NCI-H1694 (cell line): ENCODE measurements at regions not wholly inside any gene's neighbourhood (a gene's known extent, or its start where the extent isn't known, plus 50 kb on each side); places are given as distances from the start of the nearest gene placed in this dataset.
"Not testable (repeated sequence)": the region's sequence is repeated elsewhere in the genome, so short reads cannot be mapped to it uniquely, and the experiment has no call there.

Source experiments
- DNase-seq: peaks from one replicate; lab custom pipeline; 2025; lab: John Stamatoyannopoulos, UW

DNA sequence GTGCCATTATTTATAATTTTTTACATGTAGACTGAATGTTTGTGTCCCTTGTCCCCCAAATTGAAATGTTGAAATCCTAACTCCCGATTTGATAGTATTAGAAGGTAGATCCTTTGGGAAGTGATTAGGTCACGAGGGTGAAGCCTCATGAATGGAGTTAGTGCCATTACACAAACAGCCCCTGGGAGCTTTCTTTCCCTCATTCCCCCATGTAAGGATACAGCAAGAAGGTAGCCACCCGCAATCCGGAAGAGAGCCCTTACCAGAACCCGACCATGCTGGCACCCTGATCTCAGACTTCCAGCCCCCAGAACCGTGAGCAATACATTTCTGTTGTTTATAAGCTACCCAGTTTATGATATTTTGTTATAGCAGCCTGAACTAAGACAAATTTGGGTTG, 143.2 kb downstream of the NPIPB5 start:
- no peak for DNase-seq

DNA sequence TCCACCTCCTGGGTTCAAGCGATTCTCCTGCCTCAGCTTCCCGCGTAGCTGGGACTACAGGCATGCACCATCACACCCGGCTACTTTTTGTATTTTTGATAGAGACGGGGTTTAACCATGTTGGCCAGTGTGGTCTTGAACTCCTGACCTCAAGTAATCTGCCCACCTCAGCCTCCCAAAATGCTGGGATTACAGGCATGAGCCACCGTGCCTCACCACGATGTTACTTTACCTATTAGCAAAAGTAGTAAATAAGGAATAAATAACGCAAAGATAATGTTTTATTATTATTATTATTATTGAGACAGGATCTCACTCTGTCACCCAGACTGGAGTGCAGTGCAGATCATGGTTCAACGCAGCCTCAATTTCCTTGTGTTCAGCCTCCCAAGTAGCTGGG, 145.9 kb downstream of the NPIPB5 start:
- DNase-seq = not testable (repeated sequence)

DNA sequence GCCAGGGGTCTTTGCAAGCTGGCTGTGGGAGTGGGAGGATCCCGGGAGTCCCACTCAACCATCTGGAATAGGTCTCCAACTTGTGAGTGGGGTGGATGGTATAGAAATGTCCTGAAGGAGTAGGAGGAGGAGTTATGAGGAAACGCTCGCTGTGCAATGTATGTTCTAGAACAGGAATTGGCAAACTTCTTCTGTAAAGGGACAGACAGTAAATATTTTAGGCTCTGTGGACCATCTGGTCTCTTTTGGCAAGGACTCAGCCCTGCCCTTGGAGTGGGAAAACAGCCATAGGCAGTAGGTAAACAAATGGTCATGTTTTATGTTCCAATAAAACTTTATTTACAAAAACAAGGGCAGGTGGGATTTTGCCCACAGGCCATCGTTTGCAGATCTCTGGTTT, 149.2 kb downstream of the NPIPB5 start:
- peak; percentile 56 for DNase-seq

DNA sequence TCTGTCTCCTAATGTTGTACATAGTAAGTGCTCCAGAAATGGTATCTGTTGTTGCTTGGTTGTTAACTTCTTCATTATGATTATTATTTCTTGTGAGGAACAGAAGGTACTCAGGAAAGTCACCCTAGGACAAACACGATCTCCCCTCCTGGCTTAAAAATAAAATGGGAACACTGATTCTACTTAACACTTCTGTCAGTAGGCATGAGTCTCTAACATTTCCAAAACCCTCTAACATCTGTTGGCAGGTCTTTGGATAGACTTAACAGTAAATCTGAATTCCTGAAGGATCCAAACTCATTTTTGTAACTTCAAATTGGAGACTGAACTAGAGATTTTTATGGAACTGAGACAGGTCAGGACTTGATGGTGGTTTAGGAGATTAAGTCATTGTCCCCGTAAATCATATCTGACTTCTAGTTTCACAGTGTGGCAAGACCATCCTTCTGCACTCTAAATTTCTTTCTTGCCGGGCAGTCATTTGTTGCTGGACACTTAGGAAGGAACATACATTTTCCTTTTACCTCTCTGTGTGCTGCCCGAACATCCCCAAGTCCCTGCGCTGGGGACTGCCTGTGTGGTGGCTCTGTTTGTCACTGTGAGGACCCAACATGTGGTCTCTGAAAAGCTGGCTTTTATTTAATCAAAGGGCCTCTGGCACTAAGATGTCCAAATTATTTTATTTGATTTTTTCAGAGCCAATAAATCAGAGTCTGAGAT, 149.9 kb downstream of the NPIPB5 start:
- no peak for DNase-seq

DNA sequence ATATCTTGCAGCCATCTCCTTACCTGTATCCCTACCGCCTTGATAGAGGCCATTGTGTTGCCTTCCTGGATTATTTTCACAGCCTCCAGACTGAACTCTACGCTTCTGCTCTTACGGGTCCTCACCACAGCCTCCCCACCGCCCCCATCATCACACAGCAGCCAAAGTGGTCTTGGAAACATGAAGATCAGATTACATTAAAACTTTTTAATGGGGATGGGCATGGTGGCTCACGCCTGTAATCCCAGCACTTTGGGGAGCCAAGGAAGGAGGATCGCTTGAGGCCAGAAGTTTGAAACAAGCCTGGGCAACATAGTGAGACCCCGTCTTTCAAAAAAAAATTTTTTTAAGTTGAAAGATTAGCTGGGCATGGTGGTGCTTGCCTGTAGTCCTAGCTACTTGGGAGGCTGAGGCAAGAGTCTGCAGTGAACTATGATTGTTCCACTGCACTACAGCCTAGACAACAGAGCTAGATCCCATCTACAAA, 150.5 kb downstream of the NPIPB5 start:
- no peak for DNase-seq

DNA sequence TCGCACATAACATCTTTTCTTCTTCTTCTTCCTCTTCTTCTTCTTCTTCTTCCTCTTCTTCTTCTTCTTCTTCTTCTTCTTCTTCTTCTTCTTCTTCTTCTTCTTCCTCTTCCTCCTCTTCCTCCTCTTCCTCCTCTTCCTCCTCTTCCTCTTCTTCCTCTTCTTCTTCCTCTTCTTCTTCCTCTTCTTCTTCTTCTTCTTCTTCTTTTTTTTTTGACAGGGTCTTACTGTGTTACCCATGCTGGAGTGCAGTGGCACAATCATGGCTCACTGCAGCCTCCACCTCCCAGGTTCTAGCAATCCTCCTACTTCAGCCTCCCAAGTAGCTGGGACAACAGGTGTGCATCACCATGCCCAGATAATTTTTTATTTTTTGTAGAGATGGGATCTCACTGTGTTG, 151.0 kb upstream of the HS3ST2 start:
- DNase-seq = not testable (repeated sequence)

DNA sequence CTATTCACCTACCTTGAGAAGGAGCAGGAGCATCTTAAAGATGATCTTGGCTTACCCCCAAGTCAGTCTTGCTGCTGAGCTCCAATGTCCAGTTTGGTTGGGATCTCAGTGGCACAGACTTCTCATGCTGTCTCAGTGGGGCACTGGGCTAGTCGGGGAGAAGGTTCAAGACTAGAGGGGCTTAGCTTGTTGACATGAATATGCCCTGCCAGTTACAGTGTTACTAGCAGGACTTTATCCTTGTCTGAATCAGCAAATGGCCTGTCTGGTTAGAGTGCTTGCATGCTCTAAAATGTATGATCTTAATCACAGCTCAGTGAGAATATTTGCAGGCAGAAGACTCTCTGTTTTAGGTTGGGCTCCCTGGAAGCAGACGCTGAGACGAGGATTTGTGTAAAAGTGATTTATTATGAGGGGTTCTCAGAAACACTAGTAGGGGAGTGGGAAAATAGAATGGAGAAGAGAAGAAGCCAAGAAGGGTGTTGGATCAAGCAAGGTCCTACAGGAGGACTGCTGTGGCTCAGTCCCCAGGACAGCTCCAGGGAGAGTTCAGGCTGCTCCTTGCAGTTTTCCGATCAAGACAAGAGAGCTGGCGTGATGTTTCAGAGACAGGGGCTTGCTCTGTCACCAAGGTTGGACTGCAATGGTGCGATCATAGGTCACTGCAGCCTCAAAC, 150.4 kb upstream of the HS3ST2 start:
- DNase-seq = no peak

DNA sequence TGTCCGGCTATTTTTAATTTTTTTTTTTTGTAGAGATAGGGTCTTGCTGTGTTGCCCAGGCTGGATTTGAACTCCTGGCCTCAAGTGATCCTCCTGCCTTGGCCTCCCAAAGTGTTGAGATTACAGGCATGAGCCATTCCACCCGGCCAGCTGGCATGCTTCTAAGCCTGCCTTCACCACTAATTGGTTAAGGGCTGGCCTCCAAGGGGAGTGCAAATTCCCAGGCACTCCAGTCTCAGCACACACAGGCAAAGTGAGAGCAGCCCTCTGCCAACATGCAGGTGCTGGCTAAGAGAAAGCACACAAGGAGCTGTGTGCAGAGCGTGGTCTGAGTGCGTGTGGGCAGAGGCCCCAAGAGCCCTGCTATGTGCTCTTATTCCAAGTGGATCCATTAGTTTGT, 149.8 kb upstream of the HS3ST2 start:
- no peak for DNase-seq

DNA sequence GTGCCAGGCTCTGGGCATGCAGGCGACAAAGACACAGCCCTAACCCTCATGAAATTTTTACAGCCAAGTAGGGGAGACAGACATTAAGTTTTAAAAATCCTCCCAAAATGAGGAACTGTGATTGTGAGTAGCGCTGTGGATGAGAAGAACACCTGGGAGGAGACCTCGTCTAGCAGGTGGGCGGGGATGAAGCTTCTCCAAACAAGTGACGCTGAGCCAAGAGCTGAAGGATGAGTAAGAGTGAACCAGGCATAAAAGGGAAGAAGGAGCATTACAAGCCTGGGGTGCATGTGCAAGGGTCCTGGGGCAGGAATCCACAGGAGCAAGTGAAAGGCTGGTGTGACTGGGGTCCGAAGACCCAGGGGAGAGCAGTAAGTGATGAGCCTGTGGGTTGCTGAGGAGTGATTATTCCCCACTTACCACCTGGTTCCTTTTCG, 149.4 kb upstream of the HS3ST2 start:
- DNase-seq = no peak

DNA sequence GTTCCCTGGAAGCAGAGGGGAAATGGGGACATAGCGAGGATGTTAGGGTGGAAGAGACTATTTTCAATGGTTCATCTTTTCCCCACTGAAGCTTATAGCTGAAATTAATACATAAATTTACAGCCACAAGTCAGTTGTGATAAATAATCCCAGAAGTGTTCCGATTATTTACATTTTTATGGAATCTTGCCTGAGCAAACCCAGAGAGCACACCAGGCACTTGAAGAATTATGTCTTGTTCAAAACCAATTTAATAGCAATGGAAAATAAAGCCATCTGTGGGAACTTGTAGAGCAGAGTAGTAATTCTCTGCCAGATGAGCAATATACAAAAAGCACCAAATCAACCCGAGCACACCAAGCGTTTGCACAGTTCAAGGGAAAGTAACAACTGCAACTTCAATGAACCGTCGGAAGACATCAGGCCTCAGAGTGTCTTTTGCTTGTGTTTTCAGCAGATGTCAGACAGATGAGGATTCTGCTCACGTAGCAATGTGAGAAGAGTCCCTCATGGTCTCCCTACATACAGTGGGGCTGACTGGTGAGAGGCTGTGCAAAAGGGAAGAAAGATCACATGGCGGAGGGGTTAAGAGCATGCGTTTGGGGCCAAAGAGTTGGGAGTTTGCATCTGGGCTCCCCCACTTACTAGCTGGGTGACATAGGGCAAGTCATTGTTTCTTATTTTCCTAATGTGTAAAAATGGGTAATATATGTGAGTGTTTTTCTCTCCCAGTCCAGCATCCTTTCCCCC, 148.7 kb upstream of the HS3ST2 start:
- no peak for DNase-seq

DNA sequence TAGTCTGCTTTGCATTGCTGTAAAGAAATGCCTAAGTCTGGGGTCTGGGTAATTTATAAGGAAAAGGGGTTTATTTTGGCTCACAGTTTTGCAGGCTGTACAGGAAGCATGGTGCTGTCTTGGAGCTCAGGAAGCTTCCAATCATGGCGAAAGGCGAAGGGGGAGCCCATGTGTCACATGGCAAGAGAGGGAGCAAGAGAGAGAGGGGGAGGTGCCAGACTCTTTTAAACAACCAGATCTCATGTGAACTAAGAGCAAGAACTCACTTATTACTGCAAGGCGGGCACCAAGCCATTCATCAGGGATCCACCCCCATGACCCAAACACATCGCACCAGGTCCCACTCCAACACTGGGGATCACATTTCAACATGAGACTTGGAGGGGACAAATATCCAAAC, 148.2 kb upstream of the HS3ST2 start:
- no peak for DNase-seq

DNA sequence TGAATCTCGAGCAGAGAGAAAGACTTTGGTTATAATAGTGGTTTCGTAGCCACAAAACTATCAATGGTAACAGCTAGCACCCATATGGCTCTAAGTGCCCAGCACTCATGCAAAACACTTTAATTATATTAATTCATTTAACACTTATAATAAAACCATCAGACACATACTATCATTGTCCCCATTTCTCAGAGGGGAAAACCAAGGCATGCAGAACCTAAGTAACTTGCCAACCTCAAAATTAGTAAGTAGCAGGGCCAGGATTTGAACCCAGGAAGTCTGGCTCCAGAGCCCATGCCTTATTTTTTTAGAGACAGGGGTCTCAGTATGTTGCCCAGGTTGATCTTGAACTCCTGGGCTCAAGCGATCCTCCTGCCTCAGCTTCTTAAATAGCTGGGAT, 145.6 kb upstream of the HS3ST2 start:
- DNase-seq = no peak

DNA sequence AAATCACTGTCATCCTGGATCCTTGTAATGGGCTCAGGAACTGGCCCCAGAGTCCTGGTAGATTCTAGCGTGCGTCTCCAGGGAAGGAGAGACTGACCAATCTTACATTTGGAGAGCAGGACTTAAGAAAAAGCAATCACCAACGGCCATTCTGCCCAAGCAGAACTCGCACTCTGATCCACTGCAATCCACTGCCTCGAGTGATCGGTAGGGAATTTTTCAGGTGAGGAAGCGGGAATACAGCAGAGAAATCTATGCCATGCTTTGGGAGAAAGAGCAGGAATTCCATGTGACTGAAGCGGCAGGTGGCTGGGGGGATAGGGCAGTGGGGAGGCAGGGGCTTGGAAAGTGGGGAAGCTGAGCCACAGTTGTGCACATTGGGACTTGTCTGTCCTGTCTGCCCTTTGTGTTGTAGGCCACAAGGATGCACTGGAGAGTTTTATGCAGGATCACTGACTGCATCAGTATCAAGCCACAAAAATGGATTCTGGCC, 143.9 kb upstream of the HS3ST2 start:
- DNase-seq = no peak

DNA sequence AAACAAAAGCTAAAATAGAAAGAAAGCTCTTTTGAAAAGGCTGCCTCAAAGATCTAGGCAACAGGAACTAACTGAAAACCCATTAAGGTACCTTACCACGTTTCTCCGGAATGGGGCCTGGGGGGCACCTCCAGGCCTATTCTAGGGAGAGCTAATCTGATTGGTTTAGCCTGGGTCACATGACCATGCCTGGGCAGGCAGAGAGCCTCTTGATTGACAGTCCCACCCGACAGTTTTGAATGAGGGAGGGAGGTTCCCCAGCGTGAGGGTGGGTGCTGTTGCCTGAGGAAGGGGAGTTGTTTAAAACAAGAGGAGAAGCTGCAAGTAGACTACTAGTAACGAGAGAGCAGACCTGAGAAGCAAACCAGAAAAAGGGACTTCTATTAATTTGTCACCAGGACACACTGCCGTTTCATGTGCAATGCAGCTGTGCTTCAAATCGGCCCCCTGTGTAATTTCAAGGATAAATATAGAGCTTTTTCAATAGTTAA, 143.4 kb upstream of the HS3ST2 start:
- no peak for DNase-seq

DNA sequence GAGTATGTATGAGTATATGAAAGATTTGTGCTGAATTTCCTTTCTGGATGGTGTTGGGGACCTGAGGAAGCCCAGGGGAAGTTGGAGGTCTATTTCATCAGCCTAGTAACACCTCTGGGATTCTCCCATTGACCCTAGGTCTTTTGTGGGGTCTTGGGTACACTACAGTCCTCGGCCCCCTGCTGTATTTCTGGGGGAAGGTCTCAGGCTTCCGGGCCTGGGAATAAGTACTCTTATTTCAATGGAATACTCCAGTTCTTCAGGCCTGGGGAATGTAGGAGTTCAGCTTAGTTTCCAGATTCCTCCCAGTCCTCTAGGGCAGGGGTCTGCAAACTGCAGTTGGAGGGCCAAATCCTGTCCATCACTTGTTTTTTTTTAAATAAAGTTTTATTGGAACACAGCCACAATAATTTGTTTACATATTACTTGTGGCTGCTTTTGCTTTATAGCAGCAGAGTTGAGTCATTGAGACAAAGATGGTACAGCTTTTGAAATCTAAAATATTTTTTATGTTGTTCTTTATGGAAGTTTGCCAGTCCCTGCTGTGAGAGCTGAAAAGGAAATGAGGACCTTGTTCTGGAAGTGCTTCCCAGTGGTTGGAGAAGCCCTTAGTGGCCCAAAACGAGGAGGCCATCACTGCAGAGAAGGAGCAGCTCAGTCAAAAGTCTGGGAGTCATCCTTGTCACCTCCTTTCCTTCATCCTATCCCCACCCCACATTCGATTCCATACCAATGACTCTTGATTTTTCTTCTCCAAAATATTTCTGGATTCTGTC, 142.5 kb upstream of the HS3ST2 start:
- no peak for DNase-seq

DNA sequence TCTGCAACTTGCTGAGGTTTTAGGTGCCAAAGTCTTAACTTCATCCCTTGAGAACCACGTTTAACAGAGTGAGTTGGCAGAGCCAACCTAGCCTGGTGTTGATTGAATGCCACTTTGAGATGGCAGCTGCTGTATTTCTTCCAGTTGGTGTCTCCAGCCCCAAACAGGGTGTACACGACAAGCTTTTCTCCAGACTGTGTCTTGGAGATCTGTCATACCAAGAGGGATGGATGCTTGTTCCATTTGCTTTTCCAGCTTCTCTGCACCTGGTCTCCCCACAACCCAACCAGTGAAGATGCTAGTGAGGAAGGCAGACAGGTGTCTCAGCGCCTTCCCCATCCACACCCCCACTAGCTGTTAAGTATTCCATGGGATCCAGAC, 141.1 kb upstream of the HS3ST2 start:
- DNase-seq = no peak

DNA sequence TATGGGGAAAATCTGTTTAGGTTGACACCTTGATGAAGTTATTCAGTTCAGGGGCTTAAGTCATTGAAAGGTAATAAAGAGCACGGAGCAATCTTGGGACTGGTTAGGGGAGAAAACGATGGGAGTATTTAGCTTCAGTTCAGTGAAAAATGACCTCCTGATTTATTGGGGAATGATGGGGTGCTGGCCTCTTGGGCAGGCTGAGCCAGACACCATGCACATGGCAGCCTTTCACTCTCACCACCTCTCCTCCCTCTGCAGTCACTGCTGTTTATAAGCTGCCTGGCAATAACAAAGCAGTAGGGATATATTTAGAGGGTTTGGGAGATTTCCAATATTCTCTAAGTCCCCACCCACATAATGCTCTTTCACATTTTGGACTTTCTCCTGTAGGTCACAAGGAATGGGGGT, 140.5 kb upstream of the HS3ST2 start:
- DNase-seq = no peak

DNA sequence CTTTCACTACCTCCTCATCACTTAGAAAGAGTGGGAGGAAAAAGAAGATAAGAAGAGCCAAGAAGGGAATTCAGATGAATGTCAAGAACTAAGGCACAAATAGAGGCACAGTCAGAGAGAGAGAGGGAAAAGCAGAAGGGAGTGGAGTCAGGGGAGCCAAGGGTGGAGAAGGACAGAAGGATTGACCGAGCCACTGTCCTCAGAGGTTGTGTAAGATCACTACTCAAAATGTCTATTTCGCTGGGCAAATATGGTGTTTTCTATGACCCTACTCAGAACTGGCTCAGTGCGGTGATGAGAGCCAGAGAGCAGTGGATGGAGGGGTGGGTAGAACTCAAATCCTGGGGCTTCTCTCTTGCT, 139.2 kb upstream of the HS3ST2 start:
- no peak for DNase-seq

DNA sequence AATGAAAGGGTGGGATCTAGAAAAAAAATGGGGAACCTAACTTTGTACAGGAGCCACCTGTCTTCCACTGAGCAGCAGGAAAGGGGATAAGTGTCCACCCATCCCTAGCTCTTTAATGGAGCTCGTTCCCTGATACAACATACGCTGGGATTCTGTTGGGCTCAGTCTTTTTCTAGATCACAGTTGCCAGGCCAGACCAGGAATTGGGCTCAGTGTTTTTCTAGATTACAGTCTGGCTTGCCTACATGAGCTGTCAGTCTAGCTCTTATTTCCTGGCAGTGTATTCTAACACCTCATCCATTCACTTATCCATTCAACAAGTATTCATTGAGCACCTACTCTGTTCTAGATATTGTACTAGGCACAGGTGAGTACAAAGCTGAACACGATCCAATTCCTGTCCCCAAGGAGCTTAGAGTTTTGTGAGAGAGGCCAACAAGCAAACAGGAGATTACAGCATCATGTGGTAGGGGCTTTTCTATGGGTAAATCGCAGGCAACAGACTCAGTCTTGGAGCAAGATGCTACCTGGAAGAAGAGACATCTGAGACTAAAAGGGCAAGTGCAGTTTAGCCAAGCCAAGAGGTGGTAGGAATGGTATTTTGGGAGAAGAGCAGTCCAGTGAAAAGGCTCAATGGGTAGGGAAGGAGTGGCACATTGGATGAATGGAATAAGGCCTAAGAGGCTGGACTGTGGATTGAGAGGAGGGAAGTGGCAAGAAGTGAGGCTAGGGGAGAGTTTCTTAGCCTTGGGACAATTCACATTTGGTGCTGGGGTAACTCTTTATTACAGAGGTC, 138.0 kb upstream of the HS3ST2 start:
- no peak for DNase-seq

DNA sequence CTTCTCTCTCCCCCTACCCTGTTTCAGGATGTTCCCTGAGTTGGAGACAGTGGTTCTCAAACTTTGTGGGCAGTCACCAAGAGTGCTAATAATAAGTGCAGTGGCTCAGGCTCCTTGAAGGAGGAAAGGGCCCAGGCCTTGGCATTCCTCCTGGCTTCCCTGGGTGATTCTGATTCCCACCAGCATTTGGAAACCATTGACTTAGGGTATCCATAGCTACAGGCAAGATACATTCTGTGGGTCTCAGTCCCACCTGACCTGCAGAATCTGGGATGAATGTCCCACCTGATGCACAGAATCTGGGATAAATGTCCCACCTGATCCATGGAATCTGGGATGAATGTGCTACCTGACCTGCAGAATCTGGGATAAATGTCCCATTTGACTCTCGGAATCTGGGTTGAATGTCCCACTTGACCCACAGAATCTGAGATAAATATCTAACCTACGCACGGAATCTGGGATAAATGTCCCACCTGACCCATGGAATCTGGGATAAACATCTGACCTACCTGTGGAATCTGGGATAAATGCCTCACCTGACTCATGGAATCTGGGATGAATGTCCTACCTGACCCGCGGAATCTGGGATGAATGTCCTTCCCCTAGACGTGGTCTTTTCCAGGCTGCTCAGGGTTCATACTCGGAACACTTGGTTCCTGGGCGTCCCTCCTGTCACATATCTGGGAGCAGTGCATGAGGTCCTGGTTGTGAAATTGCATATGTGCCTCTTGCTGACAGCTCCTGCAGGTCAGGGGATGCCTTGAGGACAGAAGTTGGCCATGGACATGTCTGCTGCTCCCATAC, 136.7 kb upstream of the HS3ST2 start:
- no peak for DNase-seq
